H1 (cell line): ENCODE measurements at regions not wholly inside any gene's neighbourhood (a gene's known extent, or its start where the extent isn't known, plus 50 kb on each side); places are given as distances from the start of the nearest gene placed in this dataset.

Experiments
- CTCF ChIA-PET: fragments of 300-600 bp; sonication (Branson Sonifier 250); formaldehyde crosslinking; loops from one replicate; lab custom pipeline; 2021; ENCODE audit not compliant: partially characterized antibody; lab: Charles Lee
- POLR2A ChIA-PET: fragments of 300-600 bp; sonication (Branson Sonifier 250); formaldehyde crosslinking; loops from one replicate; lab custom pipeline; 2021; ENCODE audit warnings: inconsistent platforms; ENCODE audit not compliant: partially characterized antibody; lab: Charles Lee
- DNase-seq, 2 experiments: peaks; one replicate each; pipeline versions ENCODE4 v3.0.0 to v3.0.0-alpha.2; 2010 to 2022; ENCODE audit warnings: low spot score in 2 of 2, low read depth in 1 of 2, mixed read lengths in 1 of 2
- FAIRE-seq: peaks from 2 replicates; lab custom pipeline; 2011; peaks lifted over from hg19 to GRCh38; lab: Jason Lieb, UNC
- H2AFZ ChIP-seq: 2 replicates; pipeline ENCODE4 v1.8.1; 2012; ENCODE audit warnings: low read length, inconsistent platforms
- H2AK5ac ChIP-seq: 2 replicates; pipeline ENCODE4 v1.6.1; 2013; ENCODE audit warnings: low read depth, low read length
- H2BK120ac ChIP-seq: replicated peaks from 2 replicates; pipeline ENCODE3; 2013; ENCODE audit warnings: low read depth, low read length, inconsistent platforms
- H2BK12ac ChIP-seq: 2 replicates; pipeline ENCODE4 v1.6.1; 2013; ENCODE audit warnings: low read depth, low read length
- H2BK15ac ChIP-seq: 2 replicates; pipeline ENCODE4 v1.6.1; 2013; ENCODE audit warnings: low read length
- H2BK20ac ChIP-seq: 2 replicates; pipeline ENCODE4 v1.6.1; 2013; ENCODE audit warnings: low read length
- H2BK5ac ChIP-seq: 2 replicates; pipeline ENCODE4 v1.6.1; 2013; ENCODE audit warnings: low read depth, low read length
- H3K14ac ChIP-seq: 2 replicates; pipeline ENCODE4 v1.6.1; 2013; ENCODE audit warnings: inconsistent platforms; ENCODE audit not compliant: insufficient read length
- H3K18ac ChIP-seq: 2 replicates; pipeline ENCODE4 v1.6.1; 2013; ENCODE audit warnings: low read length; ENCODE audit errors: extremely low read depth
- H3K23ac ChIP-seq: 2 replicates; pipeline ENCODE4 v1.6.1; 2013; ENCODE audit warnings: inconsistent platforms; ENCODE audit not compliant: insufficient read length
- H3K23me2 ChIP-seq: 2 replicates; pipeline ENCODE4 v1.6.1; 2013; ENCODE audit warnings: low read depth, low read length
- H3K27ac ChIP-seq: 2 replicates; pipeline ENCODE4 v1.6.1; 2011; ENCODE audit warnings: low read depth, low read length, inconsistent platforms
- H3K27me3 ChIP-seq, 4 experiments: replicated peaks in 1 of 4; 1 replicate in 1 of 4; 2 replicates in 3 of 4; pipeline versions ENCODE4 v1.6.1 to v1.8.1; 2011 to 2013; ENCODE audit warnings: low read length in 3 of 4, mild to moderate bottlenecking in 3 of 4, inconsistent platforms in 2 of 4, mixed read lengths in 2 of 4, moderate library complexity in 1 of 4; ENCODE audit not compliant: control insufficient read depth in 3 of 4, insufficient read depth in 3 of 4; ENCODE audit errors: extremely low read depth in 1 of 4
- H3K36me3 ChIP-seq, 4 experiments: 2 replicates each; pipeline versions ENCODE4 v1.6.1 to v1.8.1; 2011 to 2013; ENCODE audit warnings: mild to moderate bottlenecking in 4 of 4, low read length in 3 of 4, moderate library complexity in 2 of 4, control low read depth in 1 of 4, inconsistent platforms in 1 of 4; ENCODE audit not compliant: insufficient read depth in 4 of 4, control insufficient read depth in 2 of 4
- H3K4ac ChIP-seq: replicated peaks from 2 replicates; pipeline ENCODE3; 2013; ENCODE audit warnings: low read length, low read depth, mixed read lengths, inconsistent platforms; ENCODE audit not compliant: insufficient read length
- H3K4me1 ChIP-seq, 4 experiments: replicated peaks in 1 of 4; 1 replicate in 1 of 4; 2 replicates in 3 of 4; pipeline versions ENCODE4 v1.6.1 to v1.8.1; 2011 to 2013; ENCODE audit warnings: low read length in 3 of 4, inconsistent platforms in 2 of 4, mixed read lengths in 1 of 4; ENCODE audit not compliant: insufficient read depth in 4 of 4, control insufficient read depth in 3 of 4
- H3K4me2 ChIP-seq, 2 experiments: 2 replicates each; pipeline versions ENCODE4 v1.6.1 to v1.8.1; 2011 to 2013; ENCODE audit warnings: low read depth in 2 of 2, low read length in 2 of 2, control low read depth in 1 of 2, inconsistent platforms in 1 of 2, mild to moderate bottlenecking in 1 of 2; ENCODE audit not compliant: insufficient read depth in 1 of 2
- H3K4me3 ChIP-seq, 4 experiments: fragments of 200-600, 300-600 bp in 1 of 4; sonication (generic), shearing (Covaris generic), sonication (Bioruptor Twin) in 1 of 4; 2 replicates each; pipeline versions ENCODE4 v1.5.1 to v1.8.1; 2011 to 2016; ENCODE audit warnings: low read length in 4 of 4, low read depth in 3 of 4, control low read depth in 2 of 4, inconsistent platforms in 2 of 4, mild to moderate bottlenecking in 2 of 4, mixed read lengths in 1 of 4, moderate library complexity in 1 of 4; ENCODE audit not compliant: insufficient read depth in 2 of 4; ENCODE audit errors: extremely low read depth in 1 of 4
- H3K56ac ChIP-seq: replicated peaks from 2 replicates; pipeline ENCODE3; 2013; ENCODE audit warnings: low read depth, mild to moderate bottlenecking, mixed read lengths, low read length, inconsistent platforms; ENCODE audit not compliant: insufficient read length
- H3K79me1 ChIP-seq: 2 replicates; pipeline ENCODE4 v1.6.1; 2013; ENCODE audit warnings: low read depth, low read length, control low read depth
- H3K79me2 ChIP-seq, 2 experiments: 2 replicates each; pipeline versions ENCODE4 v1.6.1 to v1.8.1; 2012 to 2013; ENCODE audit warnings: low read length in 2 of 2, mild to moderate bottlenecking in 2 of 2, inconsistent platforms in 1 of 2; ENCODE audit not compliant: insufficient read depth in 2 of 2, control insufficient read depth in 1 of 2
- H3K9ac ChIP-seq, 4 experiments: replicated peaks in 1 of 4; 1 replicate in 1 of 4; 2 replicates in 3 of 4; pipeline versions ENCODE4 v1.6.1 to v1.8.1; 2011 to 2013; ENCODE audit warnings: low read depth in 3 of 4, low read length in 3 of 4, control low read depth in 2 of 4, mild to moderate bottlenecking in 2 of 4, moderate library complexity in 2 of 4, inconsistent platforms in 1 of 4; ENCODE audit errors: extremely low read depth in 1 of 4
- H3K9me3 ChIP-seq, 2 experiments: 2 replicates each; pipeline versions ENCODE4 v1.6.1 to v1.8.1; 2012 to 2013; ENCODE audit warnings: mild to moderate bottlenecking in 2 of 2, moderate library complexity in 2 of 2, control low read depth in 1 of 2, inconsistent platforms in 1 of 2, low read depth in 1 of 2, low read length in 1 of 2, mixed read lengths in 1 of 2; ENCODE audit not compliant: insufficient read depth in 2 of 2
- H4K20me1 ChIP-seq, 2 experiments: replicated peaks in 1 of 2; 2 replicates each; pipeline versions ENCODE3 to v1.8.1; 2011 to 2013; ENCODE audit warnings: inconsistent platforms in 2 of 2, low read length in 2 of 2, mild to moderate bottlenecking in 1 of 2; ENCODE audit not compliant: insufficient read depth in 2 of 2, control insufficient read depth in 1 of 2
- H4K5ac ChIP-seq: 2 replicates; pipeline ENCODE4 v1.6.1; 2013; ENCODE audit warnings: low read length, low read depth, mixed read lengths, inconsistent platforms; ENCODE audit not compliant: insufficient read length
- H4K8ac ChIP-seq: 2 replicates; pipeline ENCODE4 v1.8.0; 2013; ENCODE audit warnings: mild to moderate bottlenecking, moderate library complexity, low read length, inconsistent platforms; ENCODE audit not compliant: insufficient read depth; ENCODE audit errors: extremely low read depth
- H4K91ac ChIP-seq: replicated peaks from 2 replicates; pipeline ENCODE3; 2013; ENCODE audit warnings: low read length, mixed read lengths, inconsistent platforms; ENCODE audit not compliant: insufficient read length
- WGBS, 2 experiments: shearing (Covaris generic) in 1 of 2; methylation state at CpG; one replicate each; pipeline versions ENCODE4 v1.1.6 to v1.1.7; 2013 to 2015; ENCODE audit warnings: low lambda C conversion rate in 2 of 2, mixed read lengths in 2 of 2, inconsistent platforms in 1 of 2, low coverage in 1 of 2, missing lambda C conversion rate in 1 of 2; ENCODE audit not compliant: insufficient replicate concordance in 2 of 2, insufficient coverage in 1 of 2, insufficient read length in 1 of 2; ENCODE audit errors: extremely low coverage in 1 of 2, missing lambda C conversion rate in 1 of 2; 5-methylcytosine and 5-hydroxymethylcytosine counted together

GRCh38 chr10:44771233-44771995 lies 139.7 kb upstream of the TMEM72 start:
- no peaks in the 10 kb centered on the region for H3K27me3 ChIP-seq
- no peaks in the 10 kb centered on the region for H4K20me1 ChIP-seq
- no peaks in the 10 kb centered on the region for H3K79me2 ChIP-seq
- H3K23me2 ChIP-seq = no peaks in the 10 kb centered on the region
- H2AFZ ChIP-seq = no peak overlapping the region
- H3K56ac ChIP-seq = no peak overlapping the region
- no peak overlapping the region for H3K27ac ChIP-seq
- ChIA-PET CTCF (interaction anchor here (0.6 to 0.9 kb wide), 2 partner anchors 840 to 1082 kb away, joined by 3 to 4 read pairs; no protein-coding TSS in a partner anchor), POLR2A (interaction anchor here (0.7 kb wide), 1 partner anchor 11 kb away, joined by 3 read pairs; no protein-coding TSS in a partner anchor)
- no peak overlapping the region for H3K4me3 ChIP-seq
- H3K79me1 ChIP-seq = no peaks in the 10 kb centered on the region
- H2BK120ac ChIP-seq = no peak overlapping the region
- WGBS, 2 experiments = 92% methylated on average over 2 of the region's 2 CpGs; no CpG with 5 or more reads in 1 of the 2 experiments
- no peak overlapping the region for H2AK5ac ChIP-seq
- no peak overlapping the region for H2BK5ac ChIP-seq
- H4K8ac ChIP-seq = no peak overlapping the region
- H3K4me2 ChIP-seq = no peak overlapping the region
- H3K14ac ChIP-seq = no peak overlapping the region
- H3K9me3 ChIP-seq = no peaks in the 10 kb centered on the region
- no peak overlapping the region for H3K4ac ChIP-seq
- FAIRE-seq = no peak
- no peaks in the 10 kb centered on the region for H3K36me3 ChIP-seq
- no peak overlapping the region for H4K91ac ChIP-seq
- no peak overlapping the region for H3K18ac ChIP-seq
- no peak for DNase-seq
- no peaks in the 10 kb centered on the region for H3K4me1 ChIP-seq
- no peak overlapping the region for H3K9ac ChIP-seq
- no peak overlapping the region for H2BK20ac ChIP-seq
- H4K5ac ChIP-seq = no peak overlapping the region
- H3K23ac ChIP-seq = no peak overlapping the region
- H2BK12ac ChIP-seq = no peak overlapping the region
- no peak overlapping the region for H2BK15ac ChIP-seq
